ENCODE measurements at regions not wholly inside any gene's neighbourhood (a gene's known extent, or its start where the extent isn't known, plus 50 kb on each side); places are given as distances from the start of the nearest gene placed in this dataset.

DNA sequence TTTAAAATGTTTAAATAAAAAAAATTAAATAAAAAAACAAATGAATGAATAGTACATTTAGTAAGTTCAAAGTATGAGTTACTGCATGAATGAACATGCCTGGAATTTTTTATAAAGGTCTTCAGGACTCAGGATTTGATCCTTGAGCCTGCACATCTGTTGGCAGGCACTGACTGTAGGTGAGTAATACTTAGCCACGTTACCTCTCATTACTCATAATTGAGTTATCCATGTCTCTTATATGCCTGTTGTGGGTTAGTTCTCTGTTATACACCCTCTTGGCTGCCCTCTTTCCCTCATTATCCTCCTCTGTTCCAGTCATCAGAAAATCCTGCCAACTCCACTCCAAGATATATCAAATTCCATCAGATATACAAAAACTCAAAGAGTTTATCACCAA, 276.0 kb downstream of the FBXW7 start:
- H3K9me3 ChIP-seq: peaks cover 0 to 12% of the 10 kb centered on the region in 2 donors
- H3K27me3 ChIP-seq: no peaks in the 10 kb centered on the region
- no peak overlapping the region for H3K4me3 ChIP-seq
- no peak overlapping the region for H3K27ac ChIP-seq
- TF ChIP-seq, protein P1, sequence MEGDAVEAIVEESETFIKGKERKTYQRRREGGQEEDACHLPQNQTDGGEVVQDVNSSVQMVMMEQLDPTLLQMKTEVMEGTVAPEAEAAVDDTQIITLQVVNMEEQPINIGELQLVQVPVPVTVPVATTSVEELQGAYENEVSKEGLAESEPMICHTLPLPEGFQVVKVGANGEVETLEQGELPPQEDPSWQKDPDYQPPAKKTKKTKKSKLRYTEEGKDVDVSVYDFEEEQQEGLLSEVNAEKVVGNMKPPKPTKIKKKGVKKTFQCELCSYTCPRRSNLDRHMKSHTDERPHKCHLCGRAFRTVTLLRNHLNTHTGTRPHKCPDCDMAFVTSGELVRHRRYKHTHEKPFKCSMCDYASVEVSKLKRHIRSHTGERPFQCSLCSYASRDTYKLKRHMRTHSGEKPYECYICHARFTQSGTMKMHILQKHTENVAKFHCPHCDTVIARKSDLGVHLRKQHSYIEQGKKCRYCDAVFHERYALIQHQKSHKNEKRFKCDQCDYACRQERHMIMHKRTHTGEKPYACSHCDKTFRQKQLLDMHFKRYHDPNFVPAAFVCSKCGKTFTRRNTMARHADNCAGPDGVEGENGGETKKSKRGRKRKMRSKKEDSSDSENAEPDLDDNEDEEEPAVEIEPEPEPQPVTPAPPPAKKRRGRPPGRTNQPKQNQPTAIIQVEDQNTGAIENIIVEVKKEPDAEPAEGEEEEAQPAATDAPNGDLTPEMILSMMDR (IDR thresholded peaks at IDR 0.05): no peak
- DNase-seq (ENCODE audit: low spot score): no peak
- H3K4me1 ChIP-seq: peaks cover 0 to 19% of the 10 kb centered on the region in 2 donors
- no peaks in the 10 kb centered on the region for H3K36me3 ChIP-seq

DNA sequence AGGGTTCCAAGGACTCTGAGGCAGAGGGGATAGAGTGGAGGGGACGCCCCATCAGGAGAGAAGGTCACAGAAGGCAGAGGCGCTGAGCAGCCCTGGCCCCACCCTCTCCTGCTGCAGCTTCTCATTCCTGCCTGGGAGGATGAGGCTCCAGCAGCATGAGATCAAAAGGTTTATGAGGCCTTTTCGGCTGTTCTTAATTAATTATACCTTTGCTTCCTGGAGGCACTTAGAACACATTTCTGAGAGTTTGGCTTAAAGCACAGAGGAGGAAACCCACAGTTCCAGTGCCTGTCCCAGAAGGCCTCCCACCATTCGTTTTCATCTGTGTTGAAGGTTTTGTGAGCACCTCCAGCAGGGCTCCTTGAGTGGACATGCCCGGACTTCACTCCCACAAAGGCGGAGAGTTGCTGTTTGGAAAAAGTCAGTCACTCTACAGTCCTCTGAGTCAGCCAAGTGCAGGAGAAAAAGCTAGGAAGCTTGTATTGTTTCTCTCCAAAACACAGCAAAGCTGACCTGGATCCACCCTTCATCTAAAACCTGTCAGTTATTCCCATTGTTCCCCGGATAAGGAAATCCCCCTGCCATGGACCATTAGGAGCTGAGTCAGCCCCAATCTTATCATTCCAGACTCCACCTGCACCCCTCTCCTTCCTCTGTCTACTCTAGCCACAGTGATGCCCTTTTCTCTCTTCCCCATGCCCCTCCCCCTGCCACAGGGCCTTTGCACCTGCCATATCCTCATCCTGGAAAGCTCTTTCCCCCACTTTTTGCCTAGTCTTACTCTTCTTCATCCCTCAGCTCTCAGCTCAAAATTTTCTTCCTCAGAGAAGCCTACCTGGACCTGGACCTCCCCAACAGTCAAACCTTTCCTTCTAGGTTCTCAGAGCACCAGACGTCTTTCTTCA, 276.8 kb downstream of the FBXW7 start:
- H3K36me3 ChIP-seq: no peaks in the 10 kb centered on the region
- H3K9me3 ChIP-seq: peaks cover 0 to 12% of the 10 kb centered on the region in 2 donors
- peak overlapping the region; percentile 14 to 63 for H3K27ac ChIP-seq
- H3K4me1 ChIP-seq: peaks cover 0 to 15% of the 10 kb centered on the region in 2 donors
- TF ChIP-seq, protein P1 (IDR thresholded peaks at IDR 0.05): no peak
- no peak overlapping the region for H3K4me3 ChIP-seq
- DNase-seq (ENCODE audit: low spot score): no peak
- no peaks in the 10 kb centered on the region for H3K27me3 ChIP-seq

DNA sequence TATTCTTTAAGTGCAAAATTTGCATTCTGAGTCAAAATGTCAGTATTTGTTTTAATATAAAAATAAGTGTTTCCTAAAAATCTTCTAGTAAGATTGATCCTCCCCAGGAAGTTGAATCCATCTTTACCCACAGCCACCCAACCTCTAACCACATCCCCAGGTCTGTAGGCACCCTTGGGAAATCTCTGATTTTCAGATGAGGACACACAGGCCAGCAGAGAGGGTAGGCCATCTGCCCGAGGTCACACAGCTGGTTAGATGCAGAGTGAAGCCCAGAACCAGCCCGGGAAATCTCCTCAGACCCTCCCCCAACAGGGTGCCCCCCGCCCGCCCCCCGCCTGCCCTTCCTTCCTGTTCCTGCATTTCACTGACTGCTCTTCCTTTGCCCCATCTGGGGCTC, 277.5 kb downstream of the FBXW7 start:
- H3K27ac ChIP-seq: peak overlapping the region; percentile 14 to 63

DNA sequence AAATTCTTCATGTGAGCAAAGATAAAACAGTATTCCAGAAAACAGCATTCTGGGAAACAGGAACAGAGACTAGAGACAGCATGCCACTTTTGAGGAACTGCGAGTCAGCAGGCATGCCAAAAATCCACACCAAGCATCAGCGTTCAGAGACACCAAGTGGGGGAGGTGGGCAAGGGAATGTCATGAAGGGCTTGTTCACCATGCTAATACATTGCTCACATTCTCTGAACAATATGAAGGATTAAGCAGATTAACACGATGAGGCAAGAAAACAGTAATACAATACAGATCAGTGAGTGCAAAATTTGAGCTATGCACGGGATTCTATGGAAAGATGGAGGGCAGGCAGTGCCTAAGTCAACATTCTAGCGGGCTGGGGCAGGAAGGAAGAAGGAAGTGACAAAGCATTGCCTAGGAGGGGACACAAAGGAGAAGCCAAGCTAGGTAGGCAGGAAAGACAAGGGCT, 278.3 kb downstream of the FBXW7 start:
- DNase-seq (ENCODE audit: low spot score): no peak
- H3K27me3 ChIP-seq: no peaks in the 10 kb centered on the region
- TF ChIP-seq, protein P1 (IDR thresholded peaks at IDR 0.05): no peak
- peaks cover 0 to 15% of the 10 kb centered on the region in 2 donors for H3K4me1 ChIP-seq
- no peaks in the 10 kb centered on the region for H3K36me3 ChIP-seq
- peaks cover 0 to 12% of the 10 kb centered on the region in 2 donors for H3K9me3 ChIP-seq
- no peak overlapping the region for H3K4me3 ChIP-seq
- H3K27ac ChIP-seq: no peak overlapping the region

More for the DNA sequence above, 277.5 kb downstream of the FBXW7 start:
- no peaks in the 10 kb centered on the region for H3K27me3 ChIP-seq
- TF ChIP-seq, protein P1 (IDR thresholded peaks at IDR 0.05): no peak
- no peak overlapping the region for H3K4me3 ChIP-seq
- peaks cover 0 to 12% of the 10 kb centered on the region in 2 donors for H3K9me3 ChIP-seq
- peaks cover 0 to 15% of the 10 kb centered on the region in 2 donors for H3K4me1 ChIP-seq
- DNase-seq (ENCODE audit: low spot score): no peak
- H3K36me3 ChIP-seq: no peaks in the 10 kb centered on the region

DNA sequence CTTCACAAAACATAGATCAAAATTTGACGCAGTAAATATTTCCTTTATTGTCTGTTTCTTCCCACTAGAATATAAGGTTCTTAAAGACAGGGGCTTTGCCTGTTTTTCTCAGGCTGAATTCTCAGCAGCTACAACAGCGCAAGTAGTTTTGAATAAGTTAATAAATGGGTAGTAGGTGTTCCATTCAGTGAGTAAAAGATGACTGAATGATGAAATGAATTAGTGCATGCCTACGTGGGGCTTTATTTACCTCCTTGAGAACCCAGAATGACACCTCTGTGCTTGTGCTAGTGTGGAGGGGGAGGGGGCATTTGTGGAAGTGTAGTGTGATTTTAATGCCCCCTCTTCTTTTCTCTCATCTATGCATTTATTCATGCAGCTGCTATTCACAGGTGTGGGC, 278.9 kb downstream of the FBXW7 start:
- no peak overlapping the region for H3K4me3 ChIP-seq
- H3K4me1 ChIP-seq: peaks cover 0 to 15% of the 10 kb centered on the region in 2 donors
- H3K27me3 ChIP-seq: no peaks in the 10 kb centered on the region
- TF ChIP-seq, protein P1 (IDR thresholded peaks at IDR 0.05): no peak
- peaks cover 0 to 12% of the 10 kb centered on the region in 2 donors for H3K9me3 ChIP-seq
- no peak overlapping the region for H3K27ac ChIP-seq
- no peak for DNase-seq (ENCODE audit: low spot score)
- H3K36me3 ChIP-seq: no peaks in the 10 kb centered on the region
